HG03378 (cell line): ENCODE measurements at regions not wholly inside any gene's neighbourhood (a gene's known extent, or its start where the extent isn't known, plus 50 kb on each side); places are given as distances from the start of the nearest gene placed in this dataset.

Source experiments
- ATAC-seq: cut with Tn5 transposase; IDR thresholded peaks from one replicate; pipeline ENCODE4 v1.9.1; 2021; ENCODE audit warnings: mild to moderate bottlenecking, moderate library complexity; ENCODE audit not compliant: unreplicated experiment

DNA sequence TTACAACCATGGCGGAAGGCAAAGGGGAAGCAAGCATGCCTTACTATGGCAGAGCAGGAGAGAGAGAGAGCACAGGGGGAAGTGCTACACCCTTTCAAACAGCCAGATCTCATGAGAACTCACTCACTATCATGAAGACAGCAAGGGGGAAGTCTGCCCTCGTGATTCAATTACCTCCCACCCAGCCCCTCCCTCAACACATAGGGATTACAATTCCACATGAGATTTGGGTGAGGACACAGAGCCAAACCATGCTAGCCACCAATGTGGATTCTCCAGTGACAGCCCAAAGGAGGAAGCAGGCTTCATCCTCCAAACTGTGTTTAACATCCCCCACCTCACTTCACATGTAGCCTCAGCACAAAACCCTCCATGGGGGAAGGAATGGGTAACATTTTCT lies 563.7 kb downstream of the CDK5RAP2 start:
- ATAC-seq, result no peak

DNA sequence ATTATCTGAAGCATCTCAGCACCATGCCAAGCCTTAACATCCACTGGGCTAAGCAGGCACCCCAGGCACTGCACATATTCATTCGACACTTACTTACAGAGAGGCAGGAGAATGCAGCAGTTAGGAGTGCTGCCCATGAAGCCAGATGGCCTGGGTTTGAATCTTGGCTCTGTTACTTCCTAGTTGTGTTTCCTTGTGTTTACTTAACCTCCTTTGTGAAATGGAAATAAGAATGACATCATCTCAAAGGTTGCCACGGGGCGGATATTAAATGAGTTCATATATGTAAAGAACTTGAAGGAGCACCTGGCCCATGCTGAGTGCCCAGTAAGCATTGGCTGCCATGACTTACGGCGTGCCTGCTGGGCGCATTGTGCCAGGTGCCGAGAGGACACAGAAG lies 565.2 kb downstream of the CDK5RAP2 start:
- no peak for ATAC-seq

DNA sequence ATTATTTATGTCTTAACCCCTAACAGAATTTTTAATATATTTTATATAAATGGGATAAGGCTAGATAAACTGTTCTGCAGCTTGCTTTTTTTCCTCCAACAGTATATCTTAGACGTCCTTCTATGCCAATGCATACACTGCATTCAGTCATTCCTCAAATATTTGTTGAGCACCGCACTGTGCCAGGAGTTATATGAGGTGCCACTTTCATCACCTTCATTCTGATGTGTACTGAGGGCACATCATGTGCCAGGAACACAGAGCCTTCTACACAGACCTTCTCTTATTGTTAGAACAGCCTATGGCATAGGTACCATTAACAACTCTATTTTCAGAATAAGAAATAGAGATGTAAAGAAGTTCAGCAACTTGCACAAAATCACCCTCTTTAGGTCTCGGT lies 570.1 kb downstream of the CDK5RAP2 start:
- ATAC-seq, result no peak

DNA sequence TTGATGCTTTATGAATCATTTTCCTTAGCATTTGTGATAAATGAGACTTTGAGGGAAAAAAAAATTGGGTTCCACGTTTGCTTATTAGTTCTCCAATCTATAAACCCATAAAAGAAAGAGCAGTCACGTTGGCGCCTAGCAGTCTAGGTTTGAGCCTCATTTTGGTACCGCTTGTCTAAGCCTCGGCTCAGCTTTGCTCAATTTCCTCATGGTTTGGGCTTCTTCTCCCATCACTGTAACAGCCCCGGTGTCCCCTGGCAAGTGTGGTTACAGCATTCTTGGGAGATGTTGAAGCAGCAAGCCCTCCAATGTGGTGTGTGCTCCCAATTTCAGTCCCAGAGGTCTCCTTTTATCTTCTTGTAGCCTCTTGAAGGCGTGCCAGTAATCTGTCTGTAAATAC lies 578.4 kb downstream of the CDK5RAP2 start:
- ATAC-seq, result no peak

DNA sequence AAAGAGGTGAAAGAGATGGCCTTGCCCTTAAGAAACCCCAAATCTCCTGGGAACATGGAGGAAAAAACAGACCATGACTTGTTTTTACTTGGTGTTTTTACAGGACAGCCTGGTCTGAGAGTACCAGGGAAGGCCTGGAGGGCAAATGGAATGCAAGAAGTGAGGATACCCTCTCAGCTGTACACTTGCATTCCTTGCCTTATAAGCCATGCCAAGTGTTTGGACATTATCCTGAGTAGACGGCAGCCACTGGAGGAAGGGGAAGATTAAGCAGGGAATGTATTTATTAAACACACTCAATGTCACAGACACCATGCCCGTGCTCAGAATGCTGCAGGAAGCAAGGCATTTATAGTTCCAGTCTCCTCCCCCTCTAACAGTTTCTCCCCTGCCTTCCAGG lies 581.4 kb downstream of the CDK5RAP2 start:
- no peak for ATAC-seq

DNA sequence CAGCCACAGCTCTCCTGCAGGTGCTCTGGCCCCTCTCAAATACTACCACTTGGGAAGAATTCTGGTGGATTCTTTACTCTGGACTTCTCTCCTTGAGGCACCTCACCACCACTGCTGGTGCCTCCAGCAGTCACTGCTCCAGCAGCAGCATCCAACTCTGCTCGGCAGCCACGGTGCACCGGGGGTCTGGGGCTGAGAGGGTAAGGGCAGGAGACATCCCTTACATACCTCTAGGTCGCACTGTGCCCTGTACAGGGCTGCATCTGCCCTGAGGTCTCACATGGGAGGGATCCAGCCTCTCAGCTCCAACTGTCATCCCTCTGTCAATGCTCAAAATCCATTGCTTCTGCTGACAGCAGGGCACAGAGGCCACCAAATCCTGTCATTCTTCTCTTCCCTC lies 588.2 kb downstream of the CDK5RAP2 start:
- ATAC-seq, result no peak

DNA sequence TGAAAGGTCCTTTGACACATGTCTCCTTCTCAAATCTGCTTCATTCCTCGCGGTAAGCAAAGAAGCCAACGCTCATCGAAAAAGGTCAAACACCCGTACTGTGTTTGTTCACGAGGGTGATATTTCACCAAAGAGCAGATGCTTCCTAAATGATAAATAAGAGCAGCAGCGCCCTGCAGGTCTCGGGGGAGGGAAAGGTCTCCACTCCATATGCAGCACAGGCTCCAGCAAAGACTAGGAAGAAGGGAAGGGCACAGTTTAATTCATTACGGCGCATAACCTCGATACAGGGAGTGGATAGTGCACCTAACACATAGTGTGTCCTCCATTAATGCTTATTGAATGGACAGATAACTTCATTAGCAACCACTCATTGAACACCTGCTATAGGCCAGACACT lies 593.3 kb downstream of the CDK5RAP2 start:
- no peak for ATAC-seq

DNA sequence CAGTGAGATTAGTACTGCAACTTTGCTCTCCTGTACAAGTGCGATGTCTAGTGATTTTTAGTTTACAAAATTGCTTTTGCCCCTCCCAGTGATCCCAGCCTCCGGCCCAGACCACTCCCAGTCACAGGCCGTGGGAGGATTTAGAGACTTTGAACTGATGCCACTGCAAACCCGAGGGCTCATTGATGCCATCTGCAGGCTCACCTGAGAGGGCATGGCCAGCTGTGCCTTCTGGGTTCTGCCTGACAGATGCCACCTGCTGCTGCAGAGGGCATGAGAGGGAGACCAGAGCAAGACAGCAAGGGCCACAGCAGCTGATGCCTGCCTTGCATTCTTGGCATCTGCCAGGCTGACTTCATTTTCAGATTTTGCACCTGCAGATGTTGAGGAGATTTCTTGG lies 593.8 kb downstream of the CDK5RAP2 start:
- ATAC-seq, result no peak

DNA sequence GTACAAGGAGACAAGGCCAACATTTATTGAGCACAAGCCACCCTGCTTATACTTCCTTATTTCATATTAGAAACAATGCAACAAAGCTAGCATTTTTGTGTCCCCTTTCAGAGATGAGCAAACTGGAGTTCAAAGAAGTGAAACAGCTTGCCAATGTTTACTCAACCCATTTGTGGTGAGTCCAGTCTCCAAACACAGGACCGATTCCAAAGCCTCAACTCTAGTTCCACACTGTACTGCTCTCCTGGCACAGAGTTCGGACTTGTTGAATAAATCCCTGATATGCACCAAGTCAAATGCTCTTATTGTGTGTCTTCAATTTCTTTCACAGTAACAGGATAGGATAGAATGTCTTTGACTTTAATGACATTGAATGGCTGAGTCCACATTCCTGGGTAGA lies 604.8 kb upstream of the BRINP1 start:
- ATAC-seq, result no peak

DNA sequence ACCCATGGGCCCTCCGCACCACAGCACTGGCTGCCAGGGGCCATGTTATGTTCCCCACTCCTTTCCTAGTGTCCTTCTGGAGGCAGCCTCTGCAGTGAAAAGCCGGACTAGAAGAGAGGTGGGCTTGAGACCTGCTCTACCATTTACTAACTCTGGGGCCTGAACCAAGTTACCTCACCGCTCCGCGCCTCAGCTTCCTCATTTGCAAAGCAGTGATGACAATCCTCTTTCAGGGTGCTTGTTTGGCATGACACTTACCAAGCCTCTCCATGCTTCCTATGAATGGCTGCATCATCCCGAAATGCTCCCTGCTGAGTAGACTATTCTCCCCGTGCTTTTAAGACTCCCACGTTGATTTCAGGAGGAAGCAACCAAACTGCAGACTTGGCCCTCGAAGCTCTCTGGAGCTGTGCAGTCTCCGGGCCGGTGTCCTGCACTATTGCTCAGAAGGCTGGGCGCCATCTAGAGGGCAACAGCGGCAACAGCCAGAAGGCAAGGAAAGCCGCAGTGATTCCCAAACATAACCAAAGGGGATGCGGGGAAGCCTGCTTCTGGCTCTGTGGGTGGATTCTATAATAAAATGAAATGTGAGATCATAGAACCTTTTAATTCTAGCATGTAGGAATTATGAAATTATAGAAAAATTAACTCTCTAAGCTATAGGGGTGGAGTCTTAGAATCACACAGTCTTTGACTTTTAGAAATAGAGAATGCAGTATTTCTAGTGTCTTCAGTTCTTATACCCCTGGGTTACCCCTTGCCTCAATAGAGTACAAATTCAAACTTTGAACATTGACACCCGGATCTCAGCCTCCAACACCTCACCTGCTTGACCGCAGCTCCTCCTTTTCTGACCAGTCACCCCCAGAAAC lies 599.8 kb upstream of the BRINP1 start:
- peak; percentile 83 for ATAC-seq

DNA sequence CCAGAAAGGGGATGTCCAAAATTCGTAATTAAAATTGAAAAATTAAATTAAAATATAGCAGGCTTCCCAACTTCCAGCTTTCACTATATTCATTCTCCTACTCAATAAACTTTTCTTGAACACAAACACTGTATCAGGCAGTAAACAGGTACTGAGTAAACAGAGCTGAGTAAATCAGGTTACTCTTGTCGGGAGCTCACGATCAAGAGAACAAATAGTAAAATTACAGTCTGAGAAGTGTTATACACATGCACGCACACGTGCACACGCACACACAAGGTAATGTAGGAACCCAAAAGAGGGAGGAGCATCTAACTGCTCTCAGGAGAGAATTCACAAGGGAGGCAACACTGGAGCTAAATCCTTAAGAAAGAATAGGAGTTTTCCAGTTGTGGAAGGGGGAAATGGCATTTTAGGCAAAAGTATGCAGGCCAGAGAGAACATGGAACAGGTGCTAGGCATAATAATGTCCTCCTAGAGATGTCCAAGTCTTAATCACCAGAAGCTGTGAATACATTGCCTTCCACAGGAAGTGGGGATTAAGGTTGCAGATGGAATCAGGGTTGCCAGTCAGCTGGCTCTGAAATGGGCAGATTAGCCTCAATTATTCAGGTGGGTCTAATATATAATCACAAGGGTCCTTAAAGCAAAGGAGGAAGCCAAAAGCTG lies 598.8 kb upstream of the BRINP1 start:
- no peak for ATAC-seq

DNA sequence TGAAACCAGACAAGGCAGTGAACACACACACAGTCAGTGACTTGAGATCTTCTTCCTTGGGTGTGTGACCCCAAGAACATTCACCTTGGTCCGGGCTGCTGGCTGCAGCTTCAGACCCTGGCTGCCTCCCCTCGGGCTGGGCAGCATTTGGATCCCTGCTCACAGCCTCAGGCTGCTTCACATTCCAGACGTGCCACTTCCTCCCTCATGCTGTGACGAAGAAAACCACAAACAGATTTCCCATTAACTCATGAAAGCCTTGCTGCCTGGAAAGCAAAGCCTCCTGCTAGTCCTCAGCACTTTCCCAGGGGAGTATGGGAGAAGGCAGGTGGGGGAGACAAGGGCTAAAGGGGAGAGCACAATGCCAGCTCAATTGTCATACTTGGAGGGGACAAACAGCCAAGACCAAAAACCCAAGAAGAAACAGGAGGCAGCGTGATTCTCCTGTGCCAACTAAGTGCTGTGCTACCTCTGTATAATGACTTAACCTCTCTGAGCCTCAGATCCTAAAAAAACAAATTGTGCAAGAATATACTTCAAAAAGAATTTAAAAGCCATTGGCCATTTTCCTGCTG lies 594.6 kb upstream of the BRINP1 start:
- no peak for ATAC-seq

DNA sequence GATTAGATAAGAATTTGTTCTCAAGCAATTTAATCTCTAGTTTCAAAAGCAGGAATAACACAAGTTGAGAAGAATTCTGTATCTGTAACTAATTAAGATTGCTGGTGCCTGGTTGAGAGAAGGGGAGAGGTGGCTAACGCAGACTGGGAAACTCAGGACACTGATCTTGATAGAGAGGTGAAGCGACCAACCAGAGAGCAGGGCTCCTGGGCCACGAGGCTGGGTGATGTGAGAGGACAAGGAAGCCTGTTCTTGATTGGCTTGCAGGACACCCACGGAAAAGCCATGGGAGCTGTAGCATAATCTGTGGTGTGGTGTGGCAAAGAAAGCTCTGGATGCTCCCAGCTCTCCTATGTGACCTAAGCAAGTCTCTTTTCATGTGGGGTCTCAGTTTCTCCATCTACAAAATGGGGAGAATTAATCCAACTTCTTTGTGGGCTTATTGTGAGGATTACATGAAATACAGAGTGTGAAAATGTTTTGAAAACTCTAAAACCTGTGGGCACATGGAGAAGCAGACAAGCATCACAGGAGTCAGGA lies 594.1 kb upstream of the BRINP1 start:
- no peak for ATAC-seq

DNA sequence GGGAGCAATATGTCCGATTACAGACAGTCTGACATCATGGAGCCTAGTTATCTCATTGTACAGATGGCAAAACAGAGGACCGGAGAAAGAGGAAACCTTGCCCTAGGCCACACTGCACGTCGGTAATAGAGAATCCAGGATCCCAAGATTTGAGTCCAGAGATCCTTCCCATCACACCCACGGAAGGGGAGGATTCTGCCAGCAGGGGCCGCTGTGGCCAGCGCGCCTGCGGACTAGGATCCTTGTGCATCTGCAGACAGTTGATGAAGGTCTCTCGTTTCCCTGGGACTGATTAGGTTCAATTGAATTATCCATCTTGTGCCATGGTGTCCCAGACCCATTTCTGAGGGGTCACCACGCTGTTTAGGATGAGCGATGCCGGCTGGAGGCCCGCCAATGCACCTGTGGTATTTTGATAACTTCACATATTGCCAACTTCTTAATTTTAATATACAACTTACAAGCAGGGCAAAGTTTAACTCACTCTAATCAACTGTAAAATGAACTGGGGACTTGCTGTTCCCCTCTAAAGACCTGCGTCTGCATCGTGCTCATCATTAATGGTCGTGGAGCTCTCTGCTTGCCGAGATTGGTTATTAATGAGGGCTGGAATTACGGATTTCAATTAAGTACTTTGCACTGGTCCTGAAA lies 592.7 kb upstream of the BRINP1 start:
- ATAC-seq, result no peak

DNA sequence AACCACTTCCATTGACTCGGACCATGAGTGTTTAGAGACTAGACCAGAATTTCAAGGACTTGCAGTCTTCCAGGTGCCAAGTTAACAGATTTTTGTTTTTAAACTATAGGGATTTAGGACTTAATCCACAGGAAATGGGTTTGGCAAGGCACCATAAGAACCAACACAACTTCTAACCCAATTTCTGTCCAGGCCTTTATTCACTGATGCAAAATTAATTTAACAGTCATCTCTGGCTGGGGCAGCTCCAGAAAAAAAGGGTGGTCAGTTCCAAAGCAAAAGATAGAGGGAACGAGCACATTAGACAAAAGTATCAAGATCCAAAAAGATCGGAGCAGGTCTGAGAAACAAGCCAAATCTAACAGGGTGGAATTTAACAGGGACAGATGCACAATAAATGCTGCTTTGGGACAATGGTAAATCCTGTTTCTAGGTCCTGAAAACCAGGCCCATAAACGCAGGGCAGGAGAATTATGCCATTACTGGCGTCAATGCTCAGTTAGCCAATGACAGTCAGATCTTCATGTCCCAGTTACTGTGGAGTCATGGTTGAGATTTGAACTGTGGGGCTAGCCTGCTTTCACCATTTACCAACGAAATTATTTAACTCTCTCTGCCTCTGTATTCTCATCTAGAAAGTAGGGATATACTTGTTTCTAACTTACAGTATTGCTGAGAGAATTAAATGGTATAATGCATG lies 590.8 kb upstream of the BRINP1 start:
- no peak for ATAC-seq

DNA sequence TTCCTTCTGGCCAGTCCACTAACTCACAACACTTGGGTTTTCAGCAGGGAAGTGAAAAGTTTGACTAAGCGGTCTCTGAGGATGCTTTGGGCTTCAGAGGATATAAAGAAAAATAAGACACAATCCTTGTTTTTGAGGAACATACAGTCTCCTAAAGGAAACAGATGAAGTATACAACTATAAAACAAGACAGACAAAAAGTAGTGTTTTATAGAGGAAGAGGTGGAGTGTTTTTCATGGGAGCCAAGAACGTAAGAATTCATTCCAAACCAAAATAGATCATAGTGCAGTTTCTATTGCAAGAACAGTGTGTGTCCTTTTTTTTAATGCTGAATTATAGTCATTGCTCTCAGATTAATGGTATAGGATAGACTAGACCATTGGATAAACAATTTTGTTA lies 586.9 kb upstream of the BRINP1 start:
- ATAC-seq, result no peak

DNA sequence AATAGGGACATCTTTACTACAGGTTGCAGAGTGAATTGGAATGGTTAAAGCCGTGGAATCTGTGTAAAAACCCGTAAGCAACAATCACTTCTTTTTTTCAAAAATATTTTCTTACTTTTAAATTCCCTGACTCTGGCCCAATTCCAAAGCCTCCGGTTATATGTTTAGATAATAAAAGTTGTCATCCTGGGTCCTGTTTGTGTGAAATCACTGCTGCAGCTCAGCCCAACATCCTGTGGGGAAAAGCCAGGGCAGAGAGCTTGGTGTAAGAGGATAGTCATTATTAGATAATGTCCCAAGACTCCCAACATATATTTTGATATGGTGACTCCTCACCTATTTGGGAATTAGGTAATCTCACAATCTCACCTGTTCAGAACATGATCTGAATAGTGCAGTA lies 586.0 kb upstream of the BRINP1 start:
- no peak for ATAC-seq

DNA sequence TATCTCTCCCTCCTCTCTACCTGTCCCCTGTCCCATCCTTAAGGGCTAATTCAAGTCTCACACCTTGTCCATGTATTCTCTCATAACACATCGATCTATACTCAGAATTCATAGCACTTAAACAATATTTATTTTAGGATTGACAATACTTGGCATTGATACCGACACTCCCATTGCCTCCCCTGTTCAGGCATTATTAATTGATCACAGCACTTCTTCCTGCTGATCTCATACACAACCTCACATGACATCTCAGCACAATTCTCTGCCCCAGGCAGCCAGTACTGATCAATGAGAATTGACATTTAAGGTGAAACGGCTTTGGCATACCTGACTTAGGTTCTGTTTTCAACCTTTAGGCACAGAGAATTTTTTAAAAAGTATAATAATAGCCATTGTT lies 582.4 kb upstream of the BRINP1 start:
- ATAC-seq, result no peak

DNA sequence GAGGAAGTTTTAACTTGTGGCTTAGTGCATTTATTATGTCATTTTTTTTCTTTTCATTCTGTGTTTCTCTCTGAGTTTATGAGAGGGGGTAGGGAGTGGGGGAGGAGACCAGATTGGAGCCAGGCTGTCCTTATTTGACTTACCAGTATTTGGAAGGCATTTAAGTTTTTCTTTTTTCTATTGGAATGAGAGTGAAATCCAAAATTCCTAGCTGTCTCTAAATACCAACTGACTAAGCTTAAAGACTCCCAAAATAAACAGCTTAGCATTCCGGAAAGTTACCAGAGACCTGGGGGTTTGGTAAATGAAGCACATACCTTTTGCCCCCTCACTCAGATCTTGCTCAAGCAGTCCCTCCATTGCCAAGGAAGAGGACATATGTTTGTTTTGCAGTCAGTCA lies 581.9 kb upstream of the BRINP1 start:
- no peak for ATAC-seq

DNA sequence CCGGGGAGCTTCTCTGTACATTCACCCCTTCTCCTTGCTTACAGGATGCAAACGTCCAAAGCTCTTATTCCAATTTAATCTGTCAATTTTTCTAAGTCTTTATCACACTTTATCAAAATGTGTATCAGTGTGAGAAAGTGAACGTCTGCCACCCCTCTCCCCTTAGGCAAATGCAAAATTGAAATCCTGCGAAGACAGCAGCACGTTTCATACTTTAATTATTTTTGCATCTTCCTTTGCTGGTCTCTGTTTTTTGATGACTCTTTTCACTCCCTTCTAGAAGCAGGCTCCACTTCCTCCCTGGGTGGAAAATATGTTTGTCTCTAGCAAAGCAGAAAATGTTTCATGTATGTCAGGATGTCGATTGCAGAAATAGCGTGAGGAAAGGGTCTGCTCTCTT lies 576.5 kb upstream of the BRINP1 start:
- no peak for ATAC-seq

DNA sequence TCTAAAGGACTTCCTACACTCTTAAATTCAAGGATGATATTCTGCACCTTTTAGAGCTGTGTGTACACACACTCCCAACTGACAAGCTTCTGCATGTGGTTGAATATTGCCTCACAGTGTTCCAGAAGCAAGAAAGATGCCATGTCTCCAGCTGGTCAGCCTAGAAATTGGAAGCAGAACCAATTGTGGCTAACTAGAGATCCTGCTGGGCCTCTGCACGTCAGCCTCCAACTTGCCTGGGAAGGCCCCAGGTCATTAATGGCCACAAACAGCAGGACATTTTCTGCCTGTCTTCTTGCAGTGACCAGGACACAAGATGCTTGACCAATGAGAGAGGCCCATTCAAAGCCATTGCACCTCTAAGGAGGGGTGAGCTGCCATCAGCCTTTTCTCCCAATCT lies 571.9 kb upstream of the BRINP1 start:
- no peak for ATAC-seq
